ENCODE measurements at regions not wholly inside any gene's neighbourhood (a gene's known extent, or its start where the extent isn't known, plus 50 kb on each side); places are given as distances from the start of the nearest gene placed in this dataset.

DNA sequence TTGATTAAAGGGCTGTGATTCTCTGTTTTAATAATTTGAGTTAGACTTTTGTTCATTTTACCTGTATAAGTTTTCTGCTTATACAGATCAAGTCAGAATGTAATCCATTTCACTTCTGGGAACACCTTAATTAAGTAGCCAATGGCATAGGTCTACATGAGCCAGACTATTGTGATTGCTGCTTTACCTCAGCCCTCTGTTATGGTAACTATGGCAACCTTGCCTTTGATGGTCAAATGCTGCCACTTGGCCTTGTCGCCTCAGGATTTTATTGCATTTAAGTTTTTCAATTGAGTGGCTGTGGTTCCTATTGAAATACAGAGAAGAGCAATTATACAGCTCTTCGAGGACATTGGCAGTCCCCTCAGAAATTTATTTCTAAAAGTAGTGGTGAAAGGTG is 64.3 kb upstream of the TMEM106B start:
- TF ChIP-seq POLR2A (IDR thresholded peaks at IDR 0.05) (no peak), CTCF (IDR thresholded peaks at IDR 0.05) (no peak), POLR2AphosphoS5 (IDR thresholded peaks at IDR 0.05) (no peak)
